Tibial artery (tissue), 4 donors: ENCODE measurements at regions not wholly inside any gene's neighbourhood (a gene's known extent, or its start where the extent isn't known, plus 50 kb on each side); places are given as distances from the start of the nearest gene placed in this dataset.

Source experiments
- DNase-seq, 2 donors: peaks; one replicate each; pipeline ENCODE4 v3.0.0-alpha.2; 2019
- H3K27ac ChIP-seq, 2 donors: fragments of 200-600 bp; sonication (generic) in 1 of 2; 1 replicate in 1 of 2; 2 replicates in 1 of 2; pipeline ENCODE4 v1.5.1; 2018 to 2019; ENCODE audit warnings: mild to moderate bottlenecking in 1 of 2
- H3K27me3 ChIP-seq, 2 donors: fragments of 200-600 bp; sonication (generic) in 1 of 2; one replicate each; pipeline versions ENCODE4 v1.5.1 to v1.6.0; 2016 to 2019
- H3K36me3 ChIP-seq, 3 donors: fragments of 200-600 bp; sonication (generic) in 2 of 3; one replicate each; pipeline ENCODE4 v1.5.1; 2016 to 2019; ENCODE audit warnings: mild to moderate bottlenecking in 2 of 3
- H3K4me1 ChIP-seq, 4 donors: fragments of 200-600 bp; sonication (generic) in 2 of 4; 1 replicate in 3 of 4; 2 replicates in 1 of 4; pipeline ENCODE4 v1.5.1; 2016 to 2019
- H3K4me3 ChIP-seq, 2 donors: fragments of 200-600 bp; sonication (generic) in 1 of 2; 1 replicate in 1 of 2; 2 replicates in 1 of 2; pipeline ENCODE4 v1.5.1; 2018 to 2019; ENCODE audit warnings: mild to moderate bottlenecking in 2 of 2
- H3K9me3 ChIP-seq, 3 donors: fragments of 200-600 bp; sonication (generic) in 1 of 3; one replicate each; pipeline ENCODE4 v1.5.1; 2016 to 2019
- intact Hi-C: fragments of 100-400 bp; cut with DNase I; formaldehyde crosslinking; loops from one replicate; pipeline ENCODE4 v1.15.0; 2023; ENCODE audit warnings: low total_unique reads
- TF ChIP-seq, protein P1 (sequence below), 2 experiments: fragments of 200-600 bp in 1 of 2; fragments of 450-650 bp in 1 of 2; IDR thresholded peaks; one replicate each; pipeline ENCODE4 v1.5.1; 2017 to 2019; ENCODE audit warnings: antibody characterized with exemption in 2 of 2, mild to moderate bottlenecking in 1 of 2, moderate library complexity in 1 of 2

- H3K27me3 ChIP-seq: no peaks in the 10 kb centered on the region
- H3K4me3 ChIP-seq: no peak overlapping the region
- peaks cover 0 to 3% (median 0%) of the 10 kb centered on the region in 4 donors for H3K4me1 ChIP-seq
- H3K36me3 ChIP-seq: no peaks in the 10 kb centered on the region
- no peaks in the 10 kb centered on the region for H3K9me3 ChIP-seq
- DNase-seq: peak in 1 of 2 donors; percentile 39
- H3K27ac ChIP-seq: no peak overlapping the region
- intact Hi-C loops: no loop called here
- TF ChIP-seq, protein P1, sequence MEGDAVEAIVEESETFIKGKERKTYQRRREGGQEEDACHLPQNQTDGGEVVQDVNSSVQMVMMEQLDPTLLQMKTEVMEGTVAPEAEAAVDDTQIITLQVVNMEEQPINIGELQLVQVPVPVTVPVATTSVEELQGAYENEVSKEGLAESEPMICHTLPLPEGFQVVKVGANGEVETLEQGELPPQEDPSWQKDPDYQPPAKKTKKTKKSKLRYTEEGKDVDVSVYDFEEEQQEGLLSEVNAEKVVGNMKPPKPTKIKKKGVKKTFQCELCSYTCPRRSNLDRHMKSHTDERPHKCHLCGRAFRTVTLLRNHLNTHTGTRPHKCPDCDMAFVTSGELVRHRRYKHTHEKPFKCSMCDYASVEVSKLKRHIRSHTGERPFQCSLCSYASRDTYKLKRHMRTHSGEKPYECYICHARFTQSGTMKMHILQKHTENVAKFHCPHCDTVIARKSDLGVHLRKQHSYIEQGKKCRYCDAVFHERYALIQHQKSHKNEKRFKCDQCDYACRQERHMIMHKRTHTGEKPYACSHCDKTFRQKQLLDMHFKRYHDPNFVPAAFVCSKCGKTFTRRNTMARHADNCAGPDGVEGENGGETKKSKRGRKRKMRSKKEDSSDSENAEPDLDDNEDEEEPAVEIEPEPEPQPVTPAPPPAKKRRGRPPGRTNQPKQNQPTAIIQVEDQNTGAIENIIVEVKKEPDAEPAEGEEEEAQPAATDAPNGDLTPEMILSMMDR (IDR thresholded peaks at IDR 0.05): no peak
Observed at GRCh38 chr17:77897741-77898301, 60.7 kb upstream of the TNRC6C start.

GRCh38 chr17:77898521-77899434, 59.7 kb upstream of the TNRC6C start:
- TF ChIP-seq, protein P1 (IDR thresholded peaks at IDR 0.05): no peak
- no peaks in the 10 kb centered on the region for H3K9me3 ChIP-seq
- peak in 1 of 2 donors; percentile 34 for DNase-seq
- no peak overlapping the region for H3K27ac ChIP-seq
- no peaks in the 10 kb centered on the region for H3K36me3 ChIP-seq
- peaks cover 0 to 3% (median 0%) of the 10 kb centered on the region in 4 donors for H3K4me1 ChIP-seq
- H3K27me3 ChIP-seq: no peaks in the 10 kb centered on the region
- intact Hi-C loops: no loop called here
- no peak overlapping the region for H3K4me3 ChIP-seq

DNA sequence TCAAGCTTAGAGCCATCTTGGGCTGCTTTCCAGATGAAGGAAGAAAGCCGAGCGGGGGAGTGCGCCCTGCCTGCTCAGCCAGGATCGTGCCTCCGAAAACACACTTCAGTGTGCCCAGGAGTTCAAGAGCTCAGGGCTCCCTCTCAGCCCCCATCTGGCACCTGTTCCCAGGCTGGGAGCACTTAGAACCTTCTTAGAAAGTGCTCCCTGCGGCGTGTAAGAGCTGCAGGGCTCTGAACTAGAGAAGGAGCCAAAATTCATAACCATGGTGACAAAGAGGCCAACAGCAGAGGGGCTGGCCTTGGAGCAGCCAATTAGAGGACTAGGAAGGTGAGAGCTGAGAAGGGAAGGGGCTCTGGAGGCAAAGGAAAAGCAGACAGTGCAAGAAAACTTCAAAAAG, 59.0 kb upstream of the TNRC6C start:
- no peaks in the 10 kb centered on the region for H3K36me3 ChIP-seq
- TF ChIP-seq, protein P1 (IDR thresholded peaks at IDR 0.05): no peak
- peaks cover 0 to 3% (median 0%) of the 10 kb centered on the region in 4 donors for H3K4me1 ChIP-seq
- H3K27me3 ChIP-seq: no peaks in the 10 kb centered on the region
- intact Hi-C loops: no loop called here
- H3K9me3 ChIP-seq: no peaks in the 10 kb centered on the region
- no peak overlapping the region for H3K27ac ChIP-seq
- DNase-seq: peak in 1 of 2 donors; percentile 47
- no peak overlapping the region for H3K4me3 ChIP-seq

DNA sequence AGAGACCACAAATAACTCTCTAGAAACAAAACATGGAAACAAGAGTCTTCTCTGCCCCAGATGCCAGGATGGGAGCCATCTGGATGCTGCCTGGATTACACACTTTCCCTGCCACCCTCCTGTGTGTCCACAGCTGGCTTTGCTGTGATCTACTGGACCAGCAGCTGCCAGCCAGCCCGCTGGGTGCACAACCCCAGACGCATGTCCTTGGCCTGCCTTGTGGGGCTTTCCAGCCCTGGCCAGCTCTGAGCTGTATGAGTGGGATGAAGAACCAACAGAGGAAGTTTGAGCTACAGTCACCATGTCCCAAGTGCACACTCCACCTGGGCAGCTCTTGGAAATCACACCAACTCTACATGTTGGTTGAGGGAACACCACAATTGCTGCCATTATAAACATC, 57.0 kb upstream of the TNRC6C start:
- TF ChIP-seq, protein P1 (IDR thresholded peaks at IDR 0.05): no peak
- no peak overlapping the region for H3K4me3 ChIP-seq
- no peaks in the 10 kb centered on the region for H3K27me3 ChIP-seq
- H3K36me3 ChIP-seq: no peaks in the 10 kb centered on the region
- no peak overlapping the region for H3K27ac ChIP-seq
- H3K4me1 ChIP-seq: peaks cover 0 to 3% (median 0%) of the 10 kb centered on the region in 4 donors
- DNase-seq: peak in 1 of 2 donors; percentile 40
- intact Hi-C loops: no loop called here
- H3K9me3 ChIP-seq: no peaks in the 10 kb centered on the region

DNA sequence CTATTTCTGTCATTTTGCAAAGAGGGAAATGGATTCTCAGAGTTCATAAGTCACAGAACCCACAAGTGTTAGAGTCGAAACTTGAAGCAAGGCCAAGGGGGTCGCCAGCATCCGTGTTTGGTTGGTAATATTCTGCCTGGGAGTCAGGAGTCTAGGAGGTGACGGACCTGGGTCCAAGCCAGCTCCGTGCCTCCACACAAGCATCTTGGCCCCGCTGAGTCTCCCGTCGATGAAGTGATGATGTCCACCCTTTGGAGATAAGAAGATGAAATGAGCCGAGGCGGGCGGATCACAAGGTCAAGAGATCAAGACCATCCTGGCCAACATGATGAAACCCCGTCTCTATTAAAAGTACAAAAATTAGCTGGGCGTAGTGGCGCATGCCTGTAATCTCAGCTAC, 53.2 kb upstream of the TNRC6C start:
- intact Hi-C loops: no loop called here
- TF ChIP-seq, protein P1 (IDR thresholded peaks at IDR 0.05): no peak
- no peaks in the 10 kb centered on the region for H3K36me3 ChIP-seq
- no peaks in the 10 kb centered on the region for H3K9me3 ChIP-seq
- peak in 1 of 2 donors; percentile 32 for DNase-seq
- no peak overlapping the region for H3K27ac ChIP-seq
- peaks cover 0 to 14% (median 10%) of the 10 kb centered on the region in 4 donors for H3K4me1 ChIP-seq
- H3K27me3 ChIP-seq: no peaks in the 10 kb centered on the region
- H3K4me3 ChIP-seq: no peak overlapping the region
